Right renal cortex interstitium (tissue), 3 donors: ENCODE measurements at regions not wholly inside any gene's neighbourhood (a gene's known extent, or its start where the extent isn't known, plus 50 kb on each side); places are given as distances from the start of the nearest gene placed in this dataset.
"Not testable (repeated sequence)": the region's sequence is repeated elsewhere in the genome, so short reads cannot be mapped to it uniquely, and the experiment has no call there.

Experiments
- DNase-seq, 3 donors: peaks; one replicate each; pipeline ENCODE4 v3.0.0-alpha.2; 2013; ENCODE audit warnings: low read depth in 3 of 3, low spot score in 2 of 3

DNA sequence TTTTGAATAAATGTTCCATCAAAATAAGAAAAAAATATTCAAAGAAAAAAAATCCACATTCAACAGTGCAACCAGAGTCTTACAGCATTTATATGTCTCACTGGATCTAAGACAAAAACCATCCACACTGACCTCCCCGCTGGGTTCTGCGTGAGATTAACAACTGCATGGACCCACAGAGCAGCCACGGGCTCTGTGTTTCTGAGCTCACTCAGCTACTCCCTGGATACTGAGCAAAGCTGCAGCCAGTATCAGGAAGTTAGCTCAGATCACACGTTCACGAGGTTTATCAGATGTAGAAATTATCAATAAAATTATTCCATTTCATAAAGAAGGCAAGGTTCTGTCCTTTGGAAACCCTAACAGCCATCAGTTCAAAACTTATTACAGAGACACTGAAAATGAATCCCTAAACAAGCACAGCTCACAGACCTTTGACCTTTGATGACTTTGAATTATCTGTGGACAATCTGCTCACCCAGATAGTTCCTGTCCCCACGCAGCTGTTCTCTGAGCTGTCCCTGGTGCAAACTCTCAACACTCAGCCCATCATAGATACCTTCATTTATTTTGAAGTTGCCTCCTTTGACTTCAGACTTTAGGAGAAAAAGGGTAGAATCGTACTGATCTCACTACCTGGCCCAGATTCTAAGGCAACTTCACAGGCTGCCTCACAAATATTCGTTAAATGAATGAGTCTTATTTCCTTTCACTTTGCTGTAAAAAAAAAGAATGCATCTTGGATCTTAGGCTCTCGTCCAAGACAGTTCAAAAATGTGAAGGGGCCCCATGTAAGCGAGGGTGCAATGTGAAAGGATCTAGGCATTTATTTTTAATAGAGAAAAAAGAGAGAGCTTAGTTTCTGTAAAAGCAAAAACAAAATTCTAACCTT lies 67.7 kb upstream of the SVIL start:
- no peak for DNase-seq

DNA sequence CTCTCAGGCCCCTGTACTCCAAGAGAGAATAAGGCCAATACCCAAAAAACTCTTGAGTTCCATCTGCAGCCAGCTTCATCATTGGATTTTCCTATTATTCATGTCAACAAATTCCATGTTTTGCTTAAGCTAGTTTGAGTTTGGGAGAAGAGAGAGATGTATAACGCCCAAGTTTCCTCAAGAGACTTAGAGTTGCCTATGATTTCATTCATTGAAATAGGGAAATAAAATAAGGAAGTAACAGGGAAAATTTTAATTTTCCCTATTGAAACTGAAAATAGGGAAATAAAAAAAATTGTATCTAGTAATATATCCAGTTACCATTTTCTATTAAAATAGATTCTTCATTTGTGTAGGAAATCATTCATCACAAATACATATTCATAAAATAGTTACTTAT lies 66.5 kb upstream of the SVIL start:
- no peak for DNase-seq

DNA sequence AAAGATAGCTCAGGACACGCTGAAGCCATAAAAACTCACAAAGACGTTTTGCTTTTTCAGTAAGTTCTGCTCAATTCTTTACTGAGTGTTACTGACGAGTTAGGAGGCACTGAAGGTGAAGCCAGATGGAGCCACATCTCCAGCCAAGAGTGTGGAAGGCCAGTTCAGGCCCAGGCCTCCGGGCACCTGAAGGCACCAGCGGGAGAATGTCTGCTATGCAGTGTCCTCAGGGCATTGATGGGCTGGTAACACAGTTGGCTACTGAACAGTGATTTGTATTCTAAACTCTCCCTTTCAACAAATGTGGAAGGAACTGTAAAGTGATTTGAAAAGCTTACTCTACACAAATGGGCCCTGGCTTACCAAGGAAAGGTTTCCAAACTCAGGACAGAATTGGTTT lies 64.8 kb upstream of the SVIL start:
- no peak for DNase-seq

DNA sequence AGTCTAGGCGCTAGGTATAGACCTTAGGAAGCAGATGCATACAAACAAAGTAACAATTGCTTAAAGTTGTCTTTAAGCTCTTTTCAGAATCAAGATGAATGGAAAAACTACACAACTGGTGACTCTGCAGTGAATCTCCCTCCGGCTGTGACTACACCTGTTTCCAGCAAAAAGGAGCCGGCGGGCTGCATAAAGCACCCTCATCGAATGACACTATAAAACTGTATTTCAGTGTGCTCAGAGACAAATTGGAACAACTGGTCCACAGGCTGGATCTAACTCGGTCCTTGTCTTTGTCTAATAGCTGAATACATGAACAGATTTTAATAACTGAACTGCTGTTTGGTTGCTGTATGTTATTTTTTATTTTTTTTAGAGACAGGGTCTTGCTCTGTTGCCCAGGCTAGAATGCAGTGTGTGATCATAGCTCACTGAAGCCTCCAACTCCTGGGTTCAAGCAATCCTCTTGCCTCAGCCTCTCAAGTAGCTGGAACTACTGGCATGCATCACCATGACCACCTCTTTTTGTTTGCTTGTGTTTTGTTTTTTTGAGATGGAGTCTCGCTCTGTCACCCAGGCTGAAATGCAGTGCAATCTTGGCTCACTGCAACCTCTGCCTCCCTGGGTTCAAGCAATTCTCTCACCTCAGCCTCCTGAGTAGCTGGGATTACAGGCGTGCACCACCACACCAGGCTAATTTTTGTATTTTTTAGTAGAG lies 64.2 kb upstream of the SVIL start:
- no peak for DNase-seq

DNA sequence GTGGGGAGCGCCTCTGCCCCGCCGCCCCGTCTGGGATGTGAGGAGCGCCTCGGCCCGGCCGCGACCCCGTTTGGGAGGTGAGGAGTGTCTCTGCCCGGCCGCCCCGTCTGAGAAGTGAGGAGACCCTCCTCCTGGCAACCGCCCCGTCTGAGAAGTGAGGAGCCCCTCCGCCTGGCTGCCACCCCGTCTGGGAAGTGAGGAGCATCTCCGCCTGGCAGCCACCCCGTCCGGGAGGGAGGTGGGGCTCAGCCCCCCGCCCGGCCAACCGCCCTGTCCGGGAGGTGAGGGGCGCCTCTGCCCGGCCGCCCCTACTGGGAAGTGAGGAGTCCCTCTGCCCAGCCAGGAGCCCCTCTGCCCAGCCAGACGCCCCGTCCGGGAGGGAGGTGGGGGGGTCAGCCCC lies 61.8 kb upstream of the SVIL start:
- not testable (repeated sequence) for DNase-seq

DNA sequence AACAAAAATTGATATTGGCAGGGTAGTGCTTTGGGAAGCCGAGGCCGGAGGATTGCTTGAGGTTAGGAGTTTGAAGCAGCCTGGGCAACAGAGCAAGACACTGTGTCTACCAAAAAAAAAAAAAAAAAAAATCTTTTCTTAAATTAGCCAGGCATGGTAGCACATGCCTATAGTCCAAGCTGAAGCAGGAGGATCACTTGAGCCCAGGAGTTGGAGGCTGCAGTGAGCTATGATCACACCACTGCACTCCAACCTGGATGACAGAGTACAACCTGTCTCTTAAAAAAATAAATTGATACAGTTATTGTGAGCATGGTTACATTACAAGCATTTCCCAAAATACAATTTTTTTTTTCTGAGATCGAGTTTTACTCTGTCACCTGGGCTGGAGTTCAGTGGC lies 59.4 kb upstream of the SVIL start:
- no peak for DNase-seq

DNA sequence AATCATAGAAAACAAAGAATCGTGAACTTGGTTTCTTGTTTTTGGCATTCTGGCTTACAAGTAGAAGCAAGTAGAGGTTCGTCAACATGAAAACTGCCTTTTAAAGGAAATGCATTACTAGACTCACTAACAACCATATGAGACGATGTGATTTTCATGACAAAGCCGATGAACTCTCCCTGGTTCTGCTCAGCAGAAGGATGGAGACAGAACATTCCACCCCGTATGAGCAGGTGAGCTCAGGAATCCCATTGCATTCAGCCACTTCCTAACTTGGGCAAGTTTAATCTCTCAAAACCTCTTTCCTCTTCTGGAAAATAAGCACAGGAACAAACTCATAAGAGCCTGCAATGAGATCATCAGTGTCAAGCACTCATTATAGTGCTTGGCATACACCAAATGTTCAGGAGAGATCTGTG lies 57.4 kb upstream of the SVIL start:
- DNase-seq, result no peak

DNA sequence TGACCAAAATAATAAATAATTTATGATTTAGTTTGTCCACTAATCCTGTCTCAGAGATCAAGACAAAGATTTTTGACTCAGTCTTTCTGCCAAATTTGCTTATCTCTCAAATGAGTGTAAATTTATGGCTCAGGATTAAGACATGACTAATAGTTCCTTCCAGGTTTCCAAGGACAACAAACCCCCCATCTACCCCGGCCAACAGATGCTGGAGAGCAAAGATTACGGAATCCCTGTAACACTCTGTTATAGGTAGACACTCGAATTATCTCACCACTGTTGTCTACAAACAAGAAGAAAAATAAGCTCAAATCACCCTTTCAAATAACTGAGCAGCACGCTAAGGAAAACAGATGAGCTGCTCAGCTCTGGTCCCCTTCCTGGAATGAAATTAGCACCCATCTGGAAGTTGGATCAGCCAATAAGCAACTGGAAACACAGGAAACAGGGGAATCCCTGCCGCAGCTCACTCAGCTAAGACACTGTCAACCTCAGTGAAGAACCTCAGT lies 56.8 kb upstream of the SVIL start:
- DNase-seq, result no peak

DNA sequence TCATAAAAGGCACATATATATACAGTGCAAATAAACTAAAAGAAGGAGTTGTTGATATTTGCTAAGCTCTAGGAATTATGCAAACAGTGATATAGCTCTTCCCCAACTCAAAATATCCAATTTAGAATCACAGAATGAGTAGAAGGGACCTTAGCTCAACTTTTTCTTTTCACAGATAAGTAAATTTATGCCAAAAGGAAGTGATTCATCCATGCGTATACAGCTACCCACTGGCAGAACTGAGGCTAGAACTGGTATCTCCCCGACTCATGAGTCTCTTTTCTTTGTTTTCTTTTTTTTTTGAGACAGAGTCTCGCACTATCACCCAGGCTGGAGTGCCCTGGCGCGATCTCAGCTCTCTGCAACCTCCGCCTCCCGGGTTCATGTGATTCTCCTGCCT lies 54.2 kb upstream of the SVIL start:
- DNase-seq, result no peak

DNA sequence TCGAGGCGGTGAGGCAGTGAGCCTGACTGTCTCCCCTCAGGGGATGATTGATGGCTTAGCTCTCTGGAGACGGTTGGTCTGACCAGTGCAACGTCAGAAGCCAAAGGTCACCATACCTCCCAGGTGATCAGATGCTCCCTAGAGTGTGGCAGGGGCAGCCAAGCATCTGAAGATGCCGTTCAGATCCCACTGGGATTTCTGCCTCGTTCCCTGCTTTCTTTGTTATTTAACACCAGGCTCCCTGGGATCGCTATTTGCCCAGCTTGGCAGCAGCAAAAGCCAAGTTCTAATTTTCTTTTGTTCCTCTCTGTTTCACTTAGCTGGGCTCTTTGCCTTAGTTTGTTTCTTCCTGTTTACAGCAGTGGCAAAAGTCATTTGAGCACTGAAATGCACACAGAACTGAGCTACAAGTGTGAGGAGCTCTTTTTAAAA lies 53.5 kb upstream of the SVIL start:
- peak; percentile 31 to 73 (median 62) for DNase-seq

DNA sequence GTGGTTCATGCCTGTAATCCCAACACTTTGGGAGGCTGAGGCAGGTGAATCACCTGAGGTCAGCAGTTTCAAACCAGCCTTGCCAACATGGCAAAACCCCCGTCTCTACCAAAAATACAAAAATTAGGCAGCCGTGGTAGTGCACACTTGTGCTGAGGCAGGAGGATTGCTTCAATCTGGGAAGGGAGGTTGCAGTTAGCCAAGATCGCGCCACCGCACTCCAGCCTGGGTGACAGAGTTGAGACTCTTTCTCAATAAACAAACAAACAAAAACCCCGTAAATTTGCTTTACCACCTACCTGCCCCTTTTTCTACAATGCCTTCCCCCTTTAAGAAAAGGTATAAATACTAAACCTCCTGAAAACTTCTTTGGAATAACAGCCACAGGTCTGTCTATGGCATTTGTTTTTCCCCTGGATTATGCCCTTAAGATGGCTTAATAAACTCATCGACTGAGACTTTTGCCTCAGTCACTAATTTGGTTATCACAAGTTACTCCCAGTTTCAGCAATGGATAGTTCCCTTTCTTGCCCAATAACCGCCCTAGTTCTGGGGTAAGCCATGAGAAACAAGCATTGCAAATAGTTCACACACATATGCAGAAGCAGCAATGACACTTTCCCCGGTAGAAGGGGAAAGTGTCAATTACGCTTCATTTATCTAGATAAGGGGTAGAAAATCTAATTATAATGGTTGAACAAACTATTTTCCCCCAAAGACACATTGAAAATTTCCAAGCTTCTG lies 52.8 kb upstream of the SVIL start:
- no peak for DNase-seq

DNA sequence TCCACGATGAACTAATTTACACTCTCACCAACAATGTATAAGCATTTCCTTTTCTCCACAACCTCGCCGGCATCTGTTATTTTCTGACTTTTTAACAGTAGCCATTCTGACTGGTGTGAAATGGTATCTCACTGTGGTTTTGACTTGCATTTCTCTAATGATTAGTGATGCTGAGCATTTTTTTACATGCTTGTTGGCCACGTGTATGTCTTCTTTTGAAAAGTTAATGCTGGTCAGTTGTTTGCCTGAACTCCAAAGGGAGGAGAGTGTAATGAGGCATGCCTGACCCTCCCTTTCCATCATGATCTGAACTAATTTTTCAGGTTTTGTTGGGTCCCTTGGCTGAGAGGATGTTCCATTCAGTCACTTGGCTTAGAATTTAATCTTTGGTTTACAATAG lies 50.7 kb upstream of the SVIL start:
- no peak for DNase-seq
